Activated T-cell treated with anti-CD3 and anti-CD28 coated beads, Interleukin-2, amount 50 U/mL, for 72 hours (primary cell): ENCODE measurements at regions not wholly inside any gene's neighbourhood (a gene's known extent, or its start where the extent isn't known, plus 50 kb on each side); places are given as distances from the start of the nearest gene placed in this dataset.
A peak's percentile ranks its signal among the peaks of the same experiment; 100 is the strongest.
"Not testable (repeated sequence)": the region's sequence is repeated elsewhere in the genome, so short reads cannot be mapped to it uniquely, and the experiment has no call there.

Experiments used
- ATAC-seq, 2 donors: fragments of 150-1000 bp; cut with Tn5 transposase; replicated peaks in 1 of 2; 2 replicates each; pipeline ENCODE4 v1.10.0; 2021; ENCODE audit warnings: moderate library complexity in 2 of 2, mild to moderate bottlenecking in 1 of 2
- DNase-seq, 2 donors: peaks; one replicate each; pipeline ENCODE4 v3.0.0; 2021 to 2022; ENCODE audit warnings: mixed read lengths in 1 of 2
- H3K27ac Mint-ChIP-seq: one replicate; pipeline ENCODE4 v1.8.0; 2022; ENCODE audit warnings: mild to moderate bottlenecking, moderate library complexity, mixed read lengths
- H3K27me3 Mint-ChIP-seq: one replicate; pipeline ENCODE4 v1.8.0; 2022; ENCODE audit warnings: low read depth, mixed read lengths
- H3K36me3 Mint-ChIP-seq, 2 donors: one replicate each; pipeline ENCODE4 v1.8.0; 2022; ENCODE audit warnings: mixed read lengths in 2 of 2, mild to moderate bottlenecking in 1 of 2; ENCODE audit not compliant: insufficient read depth in 2 of 2
- H3K4me1 Mint-ChIP-seq: one replicate; pipeline ENCODE4 v1.8.0; 2022; ENCODE audit warnings: low read depth, mixed read lengths
- H3K4me3 Mint-ChIP-seq, 2 donors: one replicate each; pipeline ENCODE4 v1.8.0; 2022; ENCODE audit warnings: mild to moderate bottlenecking in 2 of 2, mixed read lengths in 2 of 2, moderate library complexity in 2 of 2
- H3K9me3 Mint-ChIP-seq, 2 donors: one replicate each; pipeline ENCODE4 v1.8.0; 2022; ENCODE audit warnings: mixed read lengths in 2 of 2

DNA sequence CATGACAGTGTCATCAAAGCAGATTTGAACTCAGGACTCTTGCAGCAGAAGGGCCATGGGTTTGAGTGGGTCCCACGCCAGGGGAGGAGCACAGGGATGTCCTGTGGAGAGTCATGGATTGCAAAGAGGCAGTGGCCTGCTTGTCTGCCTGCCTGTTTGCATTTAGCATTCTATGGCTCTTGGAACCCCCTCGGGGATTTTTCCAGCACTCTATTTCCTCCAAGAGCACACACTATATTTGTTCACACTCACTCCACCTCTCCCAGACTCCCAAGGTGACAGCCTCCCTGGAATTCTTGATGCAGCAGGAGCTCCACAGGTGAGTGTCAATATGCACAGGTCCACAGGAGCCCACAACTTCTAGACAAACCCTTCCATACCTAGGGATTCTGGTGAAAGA is 73.1 kb upstream of the LRRN2 start:
- H3K27ac Mint-ChIP-seq, result no peak overlapping the region
- H3K4me1 Mint-ChIP-seq, result peaks cover 12% of the 10 kb centered on the region
- no peak for DNase-seq
- H3K36me3 Mint-ChIP-seq, result no peaks in the 10 kb centered on the region
- ATAC-seq, result no peak
- H3K9me3 Mint-ChIP-seq, result no peaks in the 10 kb centered on the region
- H3K4me3 Mint-ChIP-seq, result no peak overlapping the region
- peaks cover 5% of the 10 kb centered on the region for H3K27me3 Mint-ChIP-seq

DNA sequence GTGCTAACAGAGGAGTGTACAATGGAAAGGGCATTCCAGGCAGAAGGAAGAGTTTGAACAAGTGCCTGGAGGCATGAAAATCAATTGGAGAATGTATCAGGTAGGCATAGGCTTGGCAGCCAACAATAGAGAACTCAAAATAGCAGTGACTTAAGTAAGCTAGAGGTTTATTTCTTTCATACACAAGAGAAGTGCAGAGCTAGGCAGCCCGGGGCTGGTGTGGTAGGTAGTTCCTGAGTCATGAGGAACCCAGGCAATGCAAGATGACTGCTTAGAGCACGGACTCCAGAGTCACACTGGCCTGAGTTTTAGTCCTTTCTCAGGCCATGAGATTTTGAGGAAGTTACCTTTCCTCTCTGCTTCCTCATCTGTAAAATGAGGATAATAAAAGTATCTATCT is 74.8 kb upstream of the LRRN2 start:
- H3K9me3 Mint-ChIP-seq, result no peaks in the 10 kb centered on the region
- ATAC-seq (no peak), DNase-seq (no peak)
- H3K36me3 Mint-ChIP-seq, result no peaks in the 10 kb centered on the region
- peaks cover 5% of the 10 kb centered on the region for H3K27me3 Mint-ChIP-seq
- H3K4me3 Mint-ChIP-seq, result no peak overlapping the region
- H3K27ac Mint-ChIP-seq, result no peak overlapping the region
- H3K4me1 Mint-ChIP-seq, result peaks cover 16% of the 10 kb centered on the region

DNA sequence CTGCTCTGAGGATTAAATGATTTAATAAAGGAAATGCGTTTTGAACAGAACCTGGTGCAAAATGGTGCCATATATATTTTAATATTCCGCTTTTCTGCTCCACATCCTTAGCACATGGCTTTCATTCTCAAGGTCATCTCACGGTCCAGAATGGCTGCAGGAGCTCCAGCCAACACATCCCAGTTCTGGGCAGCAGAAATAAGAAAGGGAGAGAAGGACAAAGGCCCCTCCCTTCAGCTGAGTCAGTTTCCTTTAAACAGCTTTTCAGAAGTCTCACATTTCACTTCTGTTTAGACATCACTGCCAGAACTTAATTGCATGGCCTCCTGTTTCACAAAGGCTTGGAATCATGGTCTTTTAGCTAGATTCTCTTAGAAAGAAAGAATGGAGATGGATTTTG is 75.2 kb upstream of the LRRN2 start:
- H3K27ac Mint-ChIP-seq, result no peak overlapping the region
- no peaks in the 10 kb centered on the region for H3K9me3 Mint-ChIP-seq
- DNase-seq, result no peak
- no peak overlapping the region for H3K4me3 Mint-ChIP-seq
- peaks cover 16% of the 10 kb centered on the region for H3K4me1 Mint-ChIP-seq
- no peak for ATAC-seq
- H3K27me3 Mint-ChIP-seq, result peaks cover 8% of the 10 kb centered on the region
- H3K36me3 Mint-ChIP-seq, result no peaks in the 10 kb centered on the region

DNA sequence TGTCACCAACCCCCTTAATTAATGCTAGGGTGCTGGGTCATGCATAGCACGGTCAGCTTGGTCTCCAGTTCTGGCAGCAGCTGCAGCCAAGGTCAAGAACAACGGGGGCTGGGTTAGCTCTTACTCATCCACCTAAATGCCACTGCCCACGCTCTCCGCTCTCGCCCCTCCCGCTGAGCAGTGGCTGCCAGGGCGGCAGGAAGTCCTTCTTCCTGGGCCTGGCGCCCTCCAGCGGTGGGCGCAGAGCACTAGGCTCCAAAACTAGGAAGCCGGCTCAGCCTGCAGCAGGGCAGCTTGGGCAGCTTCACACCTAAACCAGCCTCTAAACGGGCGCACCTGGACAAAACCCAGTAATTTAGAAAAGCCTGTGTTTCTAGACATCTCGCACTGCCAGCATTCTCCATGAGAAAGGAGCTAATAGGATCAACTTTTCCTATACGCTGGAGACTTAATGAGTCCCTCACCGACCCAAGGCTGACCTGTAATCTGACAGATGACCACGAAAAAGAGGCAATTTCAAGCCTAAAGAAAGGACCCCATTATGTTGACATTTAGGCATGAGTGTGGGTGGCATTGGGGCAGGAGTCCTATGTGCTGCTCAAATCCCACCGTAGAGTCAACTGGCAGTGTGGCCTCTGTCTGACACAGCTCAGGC is 78.4 kb upstream of the LRRN2 start:
- Mint-ChIP-seq H3K4me3 (peak overlapping the region; percentile 33 to 64), H3K4me1 (peaks cover 16% of the 10 kb centered on the region), H3K9me3 (no peaks in the 10 kb centered on the region), H3K36me3 (no peaks in the 10 kb centered on the region), H3K27me3 (peaks cover 23% of the 10 kb centered on the region), H3K27ac (no peak overlapping the region)
- ATAC-seq (peak; percentile 96 to 97), DNase-seq (peak; percentile 86 to 88)

DNA sequence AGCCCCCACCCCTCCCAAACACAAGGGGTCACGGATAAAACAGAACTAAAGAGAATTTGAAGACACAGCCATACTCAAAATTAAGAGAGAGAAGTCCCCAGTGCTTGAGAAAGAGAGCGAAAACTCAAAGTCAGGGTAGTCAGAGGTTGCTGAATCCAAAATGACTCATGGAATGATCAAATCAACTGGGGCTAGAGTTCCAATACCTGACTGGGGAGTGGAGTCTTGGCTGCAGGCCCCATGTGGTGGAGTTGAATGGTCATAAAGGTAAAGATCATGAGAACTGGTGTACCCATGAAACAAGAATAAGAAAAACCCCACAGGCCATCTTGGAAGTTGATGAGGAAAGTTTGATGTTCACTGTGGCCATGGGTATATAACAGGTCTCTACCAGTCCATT is 84.5 kb upstream of the LRRN2 start:
- Mint-ChIP-seq H3K27ac (no peak overlapping the region), H3K27me3 (peaks cover 31% of the 10 kb centered on the region), H3K9me3 (no peaks in the 10 kb centered on the region), H3K36me3 (no peaks in the 10 kb centered on the region), H3K4me3 (no peak overlapping the region), H3K4me1 (no peaks in the 10 kb centered on the region)
- no peak for ATAC-seq
- DNase-seq, result no peak

DNA sequence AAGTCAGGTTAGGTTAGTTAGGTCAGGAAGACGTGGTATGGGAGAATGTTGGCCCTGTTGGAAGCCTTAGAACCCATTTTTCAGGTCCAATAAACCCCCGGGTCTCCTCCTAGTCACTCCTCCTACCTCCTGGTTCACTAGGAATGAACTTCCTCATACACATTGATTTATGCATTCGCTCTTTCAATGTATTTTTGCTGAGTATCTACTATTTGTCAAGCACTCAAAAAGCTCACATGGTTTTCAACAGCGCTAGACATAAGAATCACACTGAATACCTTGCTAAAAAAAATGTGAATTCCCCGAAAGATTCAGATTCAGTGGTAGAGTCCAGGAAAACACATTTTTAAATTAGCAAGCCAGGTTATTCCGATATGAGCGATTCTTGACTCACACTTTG is 85.8 kb upstream of the LRRN2 start:
- no peak overlapping the region for H3K4me3 Mint-ChIP-seq
- no peaks in the 10 kb centered on the region for H3K4me1 Mint-ChIP-seq
- peaks cover 22% of the 10 kb centered on the region for H3K27me3 Mint-ChIP-seq
- DNase-seq, result no peak
- H3K9me3 Mint-ChIP-seq, result no peaks in the 10 kb centered on the region
- ATAC-seq, result no peak
- no peaks in the 10 kb centered on the region for H3K36me3 Mint-ChIP-seq
- H3K27ac Mint-ChIP-seq, result no peak overlapping the region

DNA sequence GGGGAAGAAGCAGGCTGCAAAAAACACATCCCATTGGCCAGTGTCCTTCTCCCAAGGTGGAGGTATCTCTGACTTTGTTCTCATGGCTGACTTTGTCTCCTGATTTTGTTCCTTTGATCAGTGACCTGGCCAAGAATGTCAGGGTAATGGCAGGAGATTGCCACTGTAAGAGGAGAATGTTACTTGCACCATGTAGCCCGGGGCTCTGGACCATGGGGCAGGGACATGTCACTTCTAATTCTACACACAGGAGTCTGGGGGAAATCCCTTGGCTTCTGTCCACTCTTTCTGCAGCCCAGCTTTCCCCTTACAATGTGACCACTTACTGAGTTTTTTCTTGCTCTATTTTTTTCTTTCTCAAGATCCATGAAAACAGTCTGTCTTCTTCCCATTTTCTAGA is 87.7 kb upstream of the LRRN2 start:
- Mint-ChIP-seq H3K27me3 (peaks cover 14% of the 10 kb centered on the region), H3K27ac (no peak overlapping the region), H3K4me1 (no peaks in the 10 kb centered on the region), H3K9me3 (no peaks in the 10 kb centered on the region), H3K4me3 (no peak overlapping the region), H3K36me3 (no peaks in the 10 kb centered on the region)
- no peak for ATAC-seq
- DNase-seq, result no peak

DNA sequence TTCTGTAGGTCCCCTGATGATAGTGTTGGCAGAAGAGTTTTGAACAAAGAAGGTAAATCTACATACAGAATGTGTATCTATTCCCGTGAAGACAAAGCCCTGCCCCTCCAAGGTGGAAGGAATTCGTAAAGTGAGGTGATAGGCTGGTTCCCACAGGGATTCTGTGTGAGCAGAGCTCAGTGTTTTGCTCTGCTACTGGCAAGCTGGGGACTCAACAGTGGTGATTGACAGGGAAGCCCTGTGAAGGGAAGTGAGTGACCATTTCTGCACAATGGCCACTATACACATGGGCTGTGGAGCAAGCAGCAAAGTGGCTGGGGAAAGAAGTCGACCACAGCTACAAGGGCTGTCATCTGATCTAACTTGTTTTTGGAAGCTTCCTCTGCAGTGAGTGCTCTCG is 90.0 kb upstream of the LRRN2 start:
- Mint-ChIP-seq H3K4me3 (no peak overlapping the region), H3K27ac (no peak overlapping the region), H3K4me1 (no peaks in the 10 kb centered on the region), H3K9me3 (no peaks in the 10 kb centered on the region), H3K27me3 (peaks cover 5% of the 10 kb centered on the region), H3K36me3 (no peaks in the 10 kb centered on the region)
- ATAC-seq (no peak), DNase-seq (no peak)

DNA sequence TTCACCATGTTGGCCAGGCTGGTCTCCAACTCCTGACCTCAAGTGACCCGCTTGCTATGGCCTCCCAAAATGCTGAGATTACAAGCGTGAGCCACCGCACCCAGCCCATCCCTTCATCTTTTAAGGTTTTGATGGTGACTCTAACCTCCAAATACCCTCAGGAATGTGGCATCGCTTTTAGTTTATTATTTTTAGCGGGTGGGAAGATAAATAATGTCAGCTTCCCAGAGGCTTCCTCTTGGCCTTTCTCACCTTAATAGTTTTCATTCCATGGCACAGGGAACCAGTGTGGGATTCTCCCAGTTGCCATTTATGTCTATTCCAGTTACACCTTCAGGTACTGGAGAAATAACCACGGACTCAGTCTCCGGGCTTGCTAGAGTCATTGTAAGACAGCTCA is 92.1 kb upstream of the LRRN2 start:
- DNase-seq (no peak), ATAC-seq (no peak)
- Mint-ChIP-seq H3K27me3 (peaks cover 8% of the 10 kb centered on the region), H3K4me3 (no peak overlapping the region), H3K4me1 (no peaks in the 10 kb centered on the region), H3K36me3 (no peaks in the 10 kb centered on the region), H3K9me3 (no peaks in the 10 kb centered on the region), H3K27ac (no peak overlapping the region)

DNA sequence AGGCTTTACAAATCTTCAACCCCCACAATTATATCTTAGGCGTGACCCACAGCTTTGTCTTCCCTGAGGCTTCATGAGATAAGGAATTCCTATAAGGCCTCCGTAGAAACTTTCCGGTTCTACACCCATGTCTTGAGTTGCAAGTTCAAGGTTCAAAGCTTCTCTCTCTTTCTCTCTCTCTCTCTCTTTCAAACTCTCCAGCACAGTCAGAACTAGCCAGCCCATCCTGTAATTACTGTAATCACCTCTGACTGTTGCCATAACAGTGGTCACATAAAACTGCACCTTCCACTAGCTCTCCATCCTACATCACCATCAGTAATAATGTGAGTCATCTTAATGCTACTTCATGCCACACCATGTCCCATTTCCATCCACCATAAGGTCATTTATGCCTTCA is 90.0 kb upstream of the NFASC start:
- peaks cover 15% of the 10 kb centered on the region for H3K27me3 Mint-ChIP-seq
- no peak for DNase-seq
- no peak overlapping the region for H3K27ac Mint-ChIP-seq
- H3K36me3 Mint-ChIP-seq, result no peaks in the 10 kb centered on the region
- no peaks in the 10 kb centered on the region for H3K4me1 Mint-ChIP-seq
- H3K9me3 Mint-ChIP-seq, result peaks cover 0 to 2% of the 10 kb centered on the region in 2 donors
- no peak overlapping the region for H3K4me3 Mint-ChIP-seq
- ATAC-seq, result no peak

DNA sequence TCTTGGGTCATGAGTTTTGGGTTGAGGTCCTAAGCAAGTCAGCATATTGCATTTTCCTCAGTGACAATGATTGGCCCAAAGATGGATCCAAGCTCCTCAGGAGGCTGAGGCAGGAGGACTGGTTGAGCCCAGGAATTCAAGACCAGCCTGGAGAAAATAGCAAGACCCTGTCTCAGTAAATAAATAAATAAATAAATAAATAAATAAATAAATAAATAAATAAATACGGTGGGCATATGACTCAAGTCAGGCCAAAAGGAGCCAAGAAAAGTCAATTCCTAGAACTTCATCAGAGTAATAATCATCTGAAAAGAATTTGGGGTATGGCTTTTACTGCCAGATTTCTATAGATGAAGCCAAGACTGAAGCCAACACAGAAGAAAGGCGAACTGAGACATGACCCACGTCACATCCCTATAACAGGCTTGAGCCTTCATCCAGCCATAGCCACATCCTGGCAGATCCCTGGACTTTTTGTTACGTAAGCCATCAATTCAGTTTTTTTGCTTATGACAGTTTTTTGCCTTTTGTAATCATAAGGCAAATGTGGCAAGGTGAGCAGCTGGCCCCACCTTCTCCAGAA is 88.5 kb upstream of the NFASC start:
- H3K36me3 Mint-ChIP-seq, result no peaks in the 10 kb centered on the region
- no peaks in the 10 kb centered on the region for H3K4me1 Mint-ChIP-seq
- DNase-seq (no peak), ATAC-seq (no peak)
- H3K27me3 Mint-ChIP-seq, result peaks cover 21% of the 10 kb centered on the region
- H3K4me3 Mint-ChIP-seq, result no peak overlapping the region
- H3K27ac Mint-ChIP-seq, result no peak overlapping the region
- H3K9me3 Mint-ChIP-seq, result peaks cover 0 to 2% of the 10 kb centered on the region in 2 donors

DNA sequence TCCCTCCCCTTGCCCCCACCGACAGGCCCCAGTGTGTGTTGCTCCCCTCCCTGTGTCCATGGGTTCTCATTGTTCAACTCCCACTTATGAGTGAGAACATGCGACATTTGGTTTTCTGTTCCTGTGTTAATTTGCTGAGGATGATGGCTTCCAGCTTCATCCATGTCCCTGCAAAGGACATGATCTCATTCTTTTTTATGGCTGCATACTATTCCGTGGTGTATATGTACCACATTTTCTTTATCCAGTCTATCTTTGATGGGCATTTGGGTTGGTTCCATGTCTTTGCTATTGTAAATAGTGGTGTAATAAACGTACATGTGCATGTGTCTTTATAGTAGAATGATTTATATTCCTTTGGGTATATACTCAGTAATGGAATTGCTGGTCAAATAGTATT is 85.6 kb upstream of the NFASC start:
- ATAC-seq, DNase-seq: not testable (repeated sequence)

DNA sequence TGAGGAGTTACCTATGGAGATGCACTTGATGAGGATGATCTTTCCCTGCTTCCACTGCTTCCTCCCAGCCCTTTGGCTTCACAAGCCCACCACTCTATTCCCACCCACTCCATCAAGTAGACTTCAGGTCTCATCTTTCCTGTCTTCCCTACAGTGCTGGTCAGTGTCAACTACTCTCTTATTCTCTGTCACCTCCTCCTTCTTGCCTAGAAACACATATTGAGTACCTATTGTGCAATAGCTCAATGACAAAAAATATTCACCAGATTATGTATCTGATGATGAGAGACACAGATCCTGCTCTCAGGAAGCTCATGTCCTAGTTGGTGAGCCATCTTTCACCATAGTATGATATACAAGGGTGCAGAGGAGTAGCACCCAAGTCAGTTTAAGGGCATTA is 82.2 kb upstream of the NFASC start:
- peaks cover 0 to 2% of the 10 kb centered on the region in 2 donors for H3K9me3 Mint-ChIP-seq
- H3K4me3 Mint-ChIP-seq, result no peak overlapping the region
- no peak for DNase-seq
- no peaks in the 10 kb centered on the region for H3K36me3 Mint-ChIP-seq
- peaks cover 41% of the 10 kb centered on the region for H3K27me3 Mint-ChIP-seq
- H3K4me1 Mint-ChIP-seq, result no peaks in the 10 kb centered on the region
- no peak for ATAC-seq
- no peak overlapping the region for H3K27ac Mint-ChIP-seq

More for the DNA sequence above, 85.6 kb upstream of the NFASC start:
- H3K27me3 Mint-ChIP-seq, result peaks cover 39% of the 10 kb centered on the region
- not testable (repeated sequence) for H3K4me3 Mint-ChIP-seq, H3K9me3 Mint-ChIP-seq, H3K4me1 Mint-ChIP-seq, H3K27ac Mint-ChIP-seq, H3K36me3 Mint-ChIP-seq
